IMR-90 (cell line): ENCODE measurements at regions not wholly inside any gene's neighbourhood (a gene's known extent, or its start where the extent isn't known, plus 50 kb on each side); places are given as distances from the start of the nearest gene placed in this dataset.

Experiments
- ATAC-seq: fragments of 200-7000 bp; cut with Tn5 transposase; 2 replicates; pipeline ENCODE4 v1.9.1; 2020; ENCODE audit warnings: low read depth, mild to moderate bottlenecking, moderate library complexity
- BruUV-seq: library from RNA; stranded (reverse); fragments of 400-500 nt; replicated peaks from 2 replicates; lab custom pipeline; 2021; lab: Mats Ljungman, UMichigan
- CTCF ChIA-PET: fragments of 300-600 bp; formaldehyde crosslinking; extraction: SDS; loops from one replicate; lab custom pipeline; 2021; ENCODE audit warnings: antibody characterized with exemption; lab: Yijun Ruan, JAX
- POLR2A ChIA-PET: fragments of 300-600 bp; sonication (Branson Sonifier 250); formaldehyde crosslinking; loops from one replicate; lab custom pipeline; 2022; ENCODE audit warnings: antibody characterized with exemption; ENCODE audit not compliant: unreplicated experiment; lab: Charles Lee
- DNase-seq: peaks from one replicate; pipeline ENCODE4 v3.0.0; 2013
- H2AFZ ChIP-seq: replicated peaks from 2 replicates; pipeline ENCODE3; 2013; ENCODE audit warnings: low read length, mild to moderate bottlenecking; ENCODE audit not compliant: poor library complexity
- H2AK5ac ChIP-seq: 2 replicates; pipeline ENCODE4 v1.6.1; 2013; ENCODE audit warnings: low read depth, low read length, inconsistent platforms
- H2AK9ac ChIP-seq: replicated peaks from 2 replicates; pipeline ENCODE3; 2013; ENCODE audit warnings: mild to moderate bottlenecking, low read depth, low read length, moderate library complexity; ENCODE audit not compliant: poor library complexity
- H2BK120ac ChIP-seq: 2 replicates; pipeline ENCODE4 v1.6.1; 2013; ENCODE audit warnings: low read depth, low read length, inconsistent platforms
- H2BK15ac ChIP-seq: 3 replicates; pipeline ENCODE4 v1.6.1; 2013; ENCODE audit warnings: low read depth, low read length, inconsistent platforms
- H2BK20ac ChIP-seq: 2 replicates; pipeline ENCODE4 v1.6.1; 2013; ENCODE audit warnings: low read depth, mild to moderate bottlenecking, inconsistent platforms, low read length, moderate library complexity
- H2BK5ac ChIP-seq: 2 replicates; pipeline ENCODE4 v1.6.1; 2013; ENCODE audit warnings: mild to moderate bottlenecking, low read depth, low read length, inconsistent platforms; ENCODE audit not compliant: poor library complexity, severe bottlenecking
- H3K14ac ChIP-seq: replicated peaks from 2 replicates; pipeline ENCODE4 v1.6.1; 2013; ENCODE audit warnings: low read depth, low read length, inconsistent platforms
- H3K18ac ChIP-seq: 2 replicates; pipeline ENCODE4 v1.6.1; 2013; ENCODE audit warnings: low read depth, low read length, control low read depth
- H3K23ac ChIP-seq: 2 replicates; pipeline ENCODE4 v1.6.1; 2013; ENCODE audit warnings: low read depth, low read length, inconsistent platforms
- H3K27ac ChIP-seq: 2 replicates; pipeline ENCODE4 v1.5.1; 2013; ENCODE audit warnings: mild to moderate bottlenecking, control low read depth, low read length; ENCODE audit not compliant: insufficient read depth
- H3K27me3 ChIP-seq: 2 replicates; pipeline ENCODE4 v1.6.1; 2013; ENCODE audit warnings: low read length; ENCODE audit not compliant: control insufficient read depth, insufficient read depth
- H3K36me3 ChIP-seq: 2 replicates; pipeline ENCODE4 v1.6.1; 2013; ENCODE audit warnings: low read length, mixed read lengths; ENCODE audit not compliant: control insufficient read depth, insufficient read depth
- H3K4ac ChIP-seq: 2 replicates; pipeline ENCODE4 v1.6.1; 2013; ENCODE audit warnings: low read depth, low read length, inconsistent platforms
- H3K4me1 ChIP-seq: 2 replicates; pipeline ENCODE4 v1.6.1; 2013; ENCODE audit warnings: low read length, mixed read lengths; ENCODE audit not compliant: control insufficient read depth, insufficient read depth
- H3K4me2 ChIP-seq: 2 replicates; pipeline ENCODE4 v1.6.1; 2013; ENCODE audit warnings: low read depth, mild to moderate bottlenecking, control low read depth, low read length, moderate library complexity
- H3K4me3 ChIP-seq: 2 replicates; pipeline ENCODE4 v1.5.1; 2013; ENCODE audit warnings: low read depth, mild to moderate bottlenecking, control low read depth, low read length, moderate library complexity; ENCODE audit not compliant: insufficient read depth
- H3K56ac ChIP-seq: 2 replicates; pipeline ENCODE4 v1.6.1; 2013; ENCODE audit warnings: low read length, inconsistent platforms; ENCODE audit not compliant: insufficient read depth; ENCODE audit errors: extremely low read depth
- H3K79me1 ChIP-seq, 2 experiments: 2 replicates each; pipeline ENCODE4 v1.6.1; 2013; ENCODE audit warnings: low read length in 2 of 2, inconsistent platforms in 1 of 2, low read depth in 1 of 2
- H3K9ac ChIP-seq: 2 replicates; pipeline ENCODE4 v1.6.1; 2013; ENCODE audit warnings: low read depth, low read length, control low read depth
- H3K9me1 ChIP-seq: 2 replicates; pipeline ENCODE4 v1.6.1; 2013; ENCODE audit warnings: low read length, inconsistent platforms; ENCODE audit not compliant: insufficient read depth
- H3K9me3 ChIP-seq: 2 replicates; pipeline ENCODE4 v1.6.1; 2013; ENCODE audit warnings: low read length; ENCODE audit not compliant: control insufficient read depth, insufficient read depth
- H4K20me1 ChIP-seq: 2 replicates; pipeline ENCODE4 v1.6.1; 2013; ENCODE audit warnings: low read length, inconsistent platforms; ENCODE audit not compliant: insufficient read depth
- H4K5ac ChIP-seq: 2 replicates; pipeline ENCODE4 v1.6.1; 2013; ENCODE audit warnings: mild to moderate bottlenecking, low read depth, low read length, control low read depth
- H4K8ac ChIP-seq, 2 experiments: 2 replicates each; pipeline ENCODE4 v1.6.1; 2013; ENCODE audit warnings: low read depth in 2 of 2, low read length in 2 of 2, control low read depth in 1 of 2, inconsistent platforms in 1 of 2
- H4K91ac ChIP-seq: 2 replicates; pipeline ENCODE4 v1.6.1; 2013; ENCODE audit warnings: low read depth, low read length, inconsistent platforms; ENCODE audit not compliant: insufficient read depth
- BHLHE40 ChIP-seq: fragments of 150-350 bp; IDR thresholded peaks from 2 replicates; pipeline ENCODE4 v1.6.1; 2016; ENCODE audit warnings: mild to moderate bottlenecking, low read depth, low read length
- CHD1 ChIP-seq: IDR thresholded peaks from 2 replicates; pipeline ENCODE4 v1.6.1; 2012; ENCODE audit warnings: low read depth, low read length, improper control_type of control experiment
- MAFK ChIP-seq: IDR thresholded peaks from 2 replicates; pipeline ENCODE4 v1.6.1; 2012; ENCODE audit warnings: low read depth, low read length, improper control_type of control experiment
- MXI1 ChIP-seq: IDR thresholded peaks from 2 replicates; pipeline ENCODE4 v1.6.1; 2012; ENCODE audit warnings: low read depth, mild to moderate bottlenecking, low read length, moderate library complexity, borderline replicate concordance
- RFX5 ChIP-seq: IDR thresholded peaks from 2 replicates; pipeline ENCODE4 v1.8.0; 2012; ENCODE audit warnings: low read depth, mild to moderate bottlenecking, low read length, moderate library complexity
- SMC3 ChIP-seq: fragments of 150-350 bp; IDR thresholded peaks from 2 replicates; pipeline ENCODE4 v1.6.1; 2016; ENCODE audit warnings: low read depth, mild to moderate bottlenecking, antibody characterized with exemption, low read length, moderate library complexity
- WGBS, 2 experiments: methylation state at CpG; one replicate each; pipeline versions ENCODE4 v1.1.5 to v1.1.7; 2013; ENCODE audit warnings: missing lambda C conversion rate in 2 of 2; ENCODE audit not compliant: insufficient read length in 1 of 2; ENCODE audit errors: extremely low coverage in 2 of 2; 5-methylcytosine and 5-hydroxymethylcytosine counted together
- dilution Hi-C: fragments of 300-500 bp; cut with HindIII; formaldehyde crosslinking; loops from one replicate; pipeline ENCODE4 v1.14.3; 2018; ENCODE audit warnings: low sequenced_read_pairs; ENCODE audit not compliant: unreplicated experiment
- in situ Hi-C: fragments of 300-500 bp; cut with MboI; formaldehyde crosslinking; loops from 3 replicates; pipeline ENCODE4 v1.14.3; 2019; ENCODE audit warnings: low sequenced_read_pairs, inconsistent platforms, mixed read lengths
- intact Hi-C: fragments of 100-400 bp; cut with micrococcal nuclease; formaldehyde crosslinking; loops from 2 replicates; pipeline ENCODE4 v1.10.0; 2022
- TF ChIP-seq, protein P1 (sequence below): conservative IDR thresholded peaks from 2 replicates; pipeline ENCODE4 v1.5.1; 2012; ENCODE audit warnings: mild to moderate bottlenecking, low read depth, low read length, improper control_type of control experiment
- TF ChIP-seq, protein P2 (sequence below): fragments of 150-350 bp; IDR thresholded peaks from 2 replicates; pipeline ENCODE4 v1.6.1; 2017; ENCODE audit warnings: mild to moderate bottlenecking, antibody characterized with exemption, low read length, low read depth

- no TSS peak for BruUV-seq
- no peak overlapping the region for H3K18ac ChIP-seq
- H4K91ac ChIP-seq, result no peak overlapping the region
- no peaks in the 10 kb centered on the region for H3K27me3 ChIP-seq
- H3K23ac ChIP-seq, result no peak overlapping the region
- H4K8ac ChIP-seq, result no peak overlapping the region
- no peak overlapping the region for H3K27ac ChIP-seq
- no peaks in the 10 kb centered on the region for H3K9me1 ChIP-seq
- no peak overlapping the region for H2BK15ac ChIP-seq
- H3K14ac ChIP-seq, result no peak overlapping the region
- H3K4ac ChIP-seq, result no peak overlapping the region
- peaks cover 14% of the 10 kb centered on the region for H3K9me3 ChIP-seq
- no peaks in the 10 kb centered on the region for H4K20me1 ChIP-seq
- no peak overlapping the region for H2BK20ac ChIP-seq
- H2AFZ ChIP-seq, result no peak overlapping the region
- no peak for TF ChIP-seq MAFK
- TF ChIP-seq RFX5, result no peak
- TF ChIP-seq SMC3, result no peak
- TF ChIP-seq CHD1, result no peak
- TF ChIP-seq, protein P1, sequence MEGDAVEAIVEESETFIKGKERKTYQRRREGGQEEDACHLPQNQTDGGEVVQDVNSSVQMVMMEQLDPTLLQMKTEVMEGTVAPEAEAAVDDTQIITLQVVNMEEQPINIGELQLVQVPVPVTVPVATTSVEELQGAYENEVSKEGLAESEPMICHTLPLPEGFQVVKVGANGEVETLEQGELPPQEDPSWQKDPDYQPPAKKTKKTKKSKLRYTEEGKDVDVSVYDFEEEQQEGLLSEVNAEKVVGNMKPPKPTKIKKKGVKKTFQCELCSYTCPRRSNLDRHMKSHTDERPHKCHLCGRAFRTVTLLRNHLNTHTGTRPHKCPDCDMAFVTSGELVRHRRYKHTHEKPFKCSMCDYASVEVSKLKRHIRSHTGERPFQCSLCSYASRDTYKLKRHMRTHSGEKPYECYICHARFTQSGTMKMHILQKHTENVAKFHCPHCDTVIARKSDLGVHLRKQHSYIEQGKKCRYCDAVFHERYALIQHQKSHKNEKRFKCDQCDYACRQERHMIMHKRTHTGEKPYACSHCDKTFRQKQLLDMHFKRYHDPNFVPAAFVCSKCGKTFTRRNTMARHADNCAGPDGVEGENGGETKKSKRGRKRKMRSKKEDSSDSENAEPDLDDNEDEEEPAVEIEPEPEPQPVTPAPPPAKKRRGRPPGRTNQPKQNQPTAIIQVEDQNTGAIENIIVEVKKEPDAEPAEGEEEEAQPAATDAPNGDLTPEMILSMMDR, result no peak
- no peak for TF ChIP-seq BHLHE40
- TF ChIP-seq, protein P2, sequence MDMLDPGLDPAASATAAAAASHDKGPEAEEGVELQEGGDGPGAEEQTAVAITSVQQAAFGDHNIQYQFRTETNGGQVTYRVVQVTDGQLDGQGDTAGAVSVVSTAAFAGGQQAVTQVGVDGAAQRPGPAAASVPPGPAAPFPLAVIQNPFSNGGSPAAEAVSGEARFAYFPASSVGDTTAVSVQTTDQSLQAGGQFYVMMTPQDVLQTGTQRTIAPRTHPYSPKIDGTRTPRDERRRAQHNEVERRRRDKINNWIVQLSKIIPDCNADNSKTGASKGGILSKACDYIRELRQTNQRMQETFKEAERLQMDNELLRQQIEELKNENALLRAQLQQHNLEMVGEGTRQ, result no peak
- TF ChIP-seq MXI1, result no peak
- no peaks in the 10 kb centered on the region for H3K79me1 ChIP-seq
- POLR2A ChIA-PET, result no interaction called here
- no peaks in the 10 kb centered on the region for H3K4me1 ChIP-seq
- CTCF ChIA-PET, result no interaction called here
- no peak overlapping the region for H4K5ac ChIP-seq
- H3K56ac ChIP-seq, result no peak overlapping the region
- intact Hi-C loops, result no loop called here
- H2BK120ac ChIP-seq, result no peak overlapping the region
- in situ Hi-C loops, result no loop called here
- no CpG with 5 or more reads among the region's 2 CpGs for WGBS, 2 experiments
- H2BK5ac ChIP-seq, result no peak overlapping the region
- dilution Hi-C loops, result no loop called here
- DNase-seq (no peak), ATAC-seq (no peak)
- H3K9ac ChIP-seq, result no peak overlapping the region
- H2AK5ac ChIP-seq, result no peak overlapping the region
- H3K4me2 ChIP-seq, result no peak overlapping the region
- no peak overlapping the region for H3K4me3 ChIP-seq
- no peaks in the 10 kb centered on the region for H3K36me3 ChIP-seq
- H2AK9ac ChIP-seq, result no peak overlapping the region
Observed at GRCh38 chr10:121154310-121154709, 303.1 kb downstream of the WDR11 start.
